OCI-LY1 (cell line): ENCODE measurements at regions not wholly inside any gene's neighbourhood (a gene's known extent, or its start where the extent isn't known, plus 50 kb on each side); places are given as distances from the start of the nearest gene placed in this dataset.

Source experiments
- H2AFZ ChIP-seq: fragments of 200-600 bp; sonication (generic), shearing (Covaris generic); 2 replicates; pipeline ENCODE4 v1.6.0; 2014; ENCODE audit warnings: antibody characterized with exemption, mild to moderate bottlenecking, low read length
- H3F3A ChIP-seq: fragments of 200-600 bp; sonication (generic), shearing (Covaris generic); 2 replicates; pipeline ENCODE4 v1.6.0; 2014; ENCODE audit warnings: mild to moderate bottlenecking, antibody characterized with exemption, low read length, moderate library complexity; ENCODE audit not compliant: insufficient read depth
- H3K27ac ChIP-seq: fragments of 200-600 bp; sonication (generic); 2 replicates; pipeline ENCODE4 v1.5.1; 2014; ENCODE audit warnings: low read length, mixed run types, mild to moderate bottlenecking, low read depth; ENCODE audit not compliant: poor library complexity, severe bottlenecking
- H3K27me3 ChIP-seq: fragments of 200-600 bp; sonication (generic); 2 replicates; pipeline ENCODE4 v1.6.0; 2014; ENCODE audit warnings: antibody characterized with exemption, mild to moderate bottlenecking, low read length, moderate library complexity; ENCODE audit not compliant: insufficient read depth
- H3K36me3 ChIP-seq: fragments of 200-600 bp; sonication (generic); 2 replicates; pipeline ENCODE4 v1.6.1; 2014; ENCODE audit warnings: mild to moderate bottlenecking, antibody characterized with exemption, low read length, moderate library complexity, mixed read lengths; ENCODE audit not compliant: insufficient read depth
- H3K4me1 ChIP-seq: fragments of 200-600 bp; sonication (generic); 2 replicates; pipeline ENCODE4 v1.5.1; 2014; ENCODE audit warnings: mild to moderate bottlenecking, low read length, moderate library complexity; ENCODE audit not compliant: insufficient read depth, severe bottlenecking
- H3K4me2 ChIP-seq: fragments of 200-600 bp; sonication (generic), shearing (Covaris generic); 2 replicates; pipeline ENCODE4 v1.6.1; 2014; ENCODE audit warnings: low read length
- H3K4me3 ChIP-seq: fragments of 200-600 bp; sonication (generic); 2 replicates; pipeline ENCODE4 v1.5.1; 2014; ENCODE audit warnings: low read length, low read depth, mild to moderate bottlenecking, mixed read lengths; ENCODE audit not compliant: poor library complexity, severe bottlenecking
- H3K79me2 ChIP-seq: fragments of 200-600 bp; shearing (Covaris generic); 2 replicates; pipeline ENCODE4 v1.6.1; 2016; ENCODE audit warnings: mixed run types, low read length, mixed read lengths; ENCODE audit not compliant: insufficient read depth
- H3K9ac ChIP-seq: fragments of 200-600 bp; sonication (generic), shearing (Covaris generic); 2 replicates; pipeline ENCODE4 v1.6.1; 2014; ENCODE audit warnings: mild to moderate bottlenecking, low read length, mixed read lengths
- H3K9me2 ChIP-seq: fragments of 200-600 bp; sonication (generic), shearing (Covaris generic); 2 replicates; pipeline ENCODE4 v1.6.1; 2014; ENCODE audit warnings: low read depth, mild to moderate bottlenecking, low read length, mixed read lengths
- H3K9me3 ChIP-seq: fragments of 200-600 bp; shearing (Covaris generic); 2 replicates; pipeline ENCODE4 v1.6.1; 2014; ENCODE audit warnings: low read length, mixed read lengths
- H4K20me1 ChIP-seq: fragments of 200-600 bp; sonication (generic), shearing (Covaris generic); 2 replicates; pipeline ENCODE4 v1.6.0; 2016; ENCODE audit warnings: mild to moderate bottlenecking, low read length; ENCODE audit not compliant: insufficient read depth
- CTCF ChIP-seq: fragments of 200-600 bp; sonication (generic), shearing (Covaris generic); IDR thresholded peaks from 2 replicates; pipeline ENCODE4 v1.5.1; 2017; ENCODE audit warnings: mild to moderate bottlenecking, antibody characterized with exemption, low read length, moderate library complexity, mixed read lengths
- EZH2 ChIP-seq: fragments of 200-600 bp; sonication (generic), shearing (Covaris generic); IDR thresholded peaks from 2 replicates; pipeline ENCODE4 v1.8.0; 2017; ENCODE audit warnings: borderline replicate concordance, mixed run types, mild to moderate bottlenecking, antibody characterized with exemption, low read length, moderate library complexity, mixed read lengths

GRCh38 chr2:238693337-238694093 is 154.4 kb upstream of the TWIST2 start:
- H2AFZ ChIP-seq, result no peak overlapping the region
- H4K20me1 ChIP-seq, result no peaks in the 10 kb centered on the region
- no peak overlapping the region for H3K27ac ChIP-seq
- no peak overlapping the region for H3K4me3 ChIP-seq
- H3K9me3 ChIP-seq, result no peaks in the 10 kb centered on the region
- H3K9me2 ChIP-seq, result no peaks in the 10 kb centered on the region
- no peaks in the 10 kb centered on the region for H3K79me2 ChIP-seq
- H3K27me3 ChIP-seq, result no peaks in the 10 kb centered on the region; the same call in 1 of the 2 replicates
- no peaks in the 10 kb centered on the region for H3K4me1 ChIP-seq
- H3F3A ChIP-seq, result no peaks in the 10 kb centered on the region
- no peaks in the 10 kb centered on the region for H3K36me3 ChIP-seq
- TF ChIP-seq CTCF (no peak), EZH2 (no peak)
- H3K4me2 ChIP-seq, result no peak overlapping the region
- H3K9ac ChIP-seq, result no peak overlapping the region

- Histone ChIP-seq H3K27ac (no peak overlapping the region), H4K20me1 (no peaks in the 10 kb centered on the region), H3K4me1 (no peaks in the 10 kb centered on the region), H3K79me2 (no peaks in the 10 kb centered on the region), H3K4me3 (no peak overlapping the region), H3K4me2 (no peak overlapping the region), H3F3A (no peaks in the 10 kb centered on the region), H3K27me3 (no peaks in the 10 kb centered on the region; the same call in 1 of the 2 replicates), H2AFZ (no peak overlapping the region), H3K36me3 (no peaks in the 10 kb centered on the region), H3K9ac (no peak overlapping the region), H3K9me3 (no peaks in the 10 kb centered on the region), H3K9me2 (no peaks in the 10 kb centered on the region)
- TF ChIP-seq CTCF (no peak), EZH2 (no peak)
Observed at GRCh38 chr2:238694136-238694755, 153.6 kb upstream of the TWIST2 start.

- Histone ChIP-seq H3K36me3 (no peaks in the 10 kb centered on the region), H3K9me2 (no peaks in the 10 kb centered on the region), H3K79me2 (no peaks in the 10 kb centered on the region), H2AFZ (no peak overlapping the region), H3K4me2 (no peak overlapping the region), H3K9me3 (no peaks in the 10 kb centered on the region), H3K4me3 (no peak overlapping the region), H3K4me1 (no peaks in the 10 kb centered on the region), H3K27me3 (no peaks in the 10 kb centered on the region; the same call in 1 of the 2 replicates), H4K20me1 (no peaks in the 10 kb centered on the region), H3K9ac (no peak overlapping the region), H3F3A (no peaks in the 10 kb centered on the region), H3K27ac (no peak overlapping the region)
- TF ChIP-seq CTCF, result no peak
- TF ChIP-seq EZH2, result no peak
Observed at GRCh38 chr2:238694922-238695321, 153.0 kb upstream of the TWIST2 start.
